Ovary (tissue), 3 donors: ENCODE measurements at regions not wholly inside any gene's neighbourhood (a gene's known extent, or its start where the extent isn't known, plus 50 kb on each side); places are given as distances from the start of the nearest gene placed in this dataset.

Experiments used
- EP300 ChIP-seq: sonication (generic); formaldehyde crosslinking; IDR thresholded peaks from one replicate; pipeline ENCODE4 v1.6.1; 2017; ENCODE audit warnings: antibody characterized with exemption
- POLR2A ChIP-seq: fragments of 450-650 bp; IDR thresholded peaks from one replicate; pipeline ENCODE4 v1.6.1; 2017; ENCODE audit warnings: antibody characterized with exemption, mild to moderate bottlenecking, moderate library complexity
- TF ChIP-seq, protein P1 (sequence below), 3 donors: fragments of 450-650 bp in 2 of 3; fragments of 200-600 bp in 1 of 3; IDR thresholded peaks; one replicate each; pipeline versions ENCODE4 v1.5.1 to v1.8.0; 2016 to 2022; ENCODE audit warnings: antibody characterized with exemption in 3 of 3, mild to moderate bottlenecking in 1 of 3
- donor health status: DM: no; HTN: no; CAD: no.

DNA sequence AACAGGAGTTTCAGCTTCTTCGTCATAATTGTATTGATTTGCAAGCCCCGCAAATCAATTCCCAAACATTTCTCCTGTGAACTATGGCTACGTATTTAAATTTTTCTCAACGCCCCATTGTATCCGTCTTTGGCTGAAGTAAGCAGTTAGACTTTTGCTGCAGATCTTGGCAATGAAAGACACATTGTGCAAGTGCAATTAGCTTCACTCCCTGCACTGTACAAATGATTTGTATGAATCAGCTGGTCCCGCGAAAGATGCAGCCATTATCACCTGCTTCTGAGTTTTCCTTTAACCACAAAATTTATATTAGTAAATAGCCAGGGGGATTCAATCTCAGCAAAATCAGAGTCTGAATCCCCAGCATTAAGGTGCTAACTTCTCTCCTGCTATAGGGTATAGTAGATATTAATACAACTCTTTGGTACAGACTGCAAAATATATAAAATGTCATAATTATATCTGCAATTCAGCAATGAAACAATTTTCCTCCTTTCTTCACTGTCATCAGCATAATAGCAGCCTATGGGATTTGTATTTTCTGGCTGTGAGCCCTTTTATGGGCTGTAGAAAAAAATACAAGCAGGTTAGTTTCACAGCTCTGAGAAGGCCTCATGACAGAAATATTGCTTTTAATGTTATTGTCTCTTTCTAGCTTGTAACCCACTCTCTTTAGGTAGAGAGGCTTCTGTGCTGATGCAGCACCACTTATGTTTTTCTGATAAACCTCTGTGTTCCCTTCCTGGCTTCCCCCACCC lies 68.4 kb upstream of the SMARCA2 start:
- TF ChIP-seq, protein P1, sequence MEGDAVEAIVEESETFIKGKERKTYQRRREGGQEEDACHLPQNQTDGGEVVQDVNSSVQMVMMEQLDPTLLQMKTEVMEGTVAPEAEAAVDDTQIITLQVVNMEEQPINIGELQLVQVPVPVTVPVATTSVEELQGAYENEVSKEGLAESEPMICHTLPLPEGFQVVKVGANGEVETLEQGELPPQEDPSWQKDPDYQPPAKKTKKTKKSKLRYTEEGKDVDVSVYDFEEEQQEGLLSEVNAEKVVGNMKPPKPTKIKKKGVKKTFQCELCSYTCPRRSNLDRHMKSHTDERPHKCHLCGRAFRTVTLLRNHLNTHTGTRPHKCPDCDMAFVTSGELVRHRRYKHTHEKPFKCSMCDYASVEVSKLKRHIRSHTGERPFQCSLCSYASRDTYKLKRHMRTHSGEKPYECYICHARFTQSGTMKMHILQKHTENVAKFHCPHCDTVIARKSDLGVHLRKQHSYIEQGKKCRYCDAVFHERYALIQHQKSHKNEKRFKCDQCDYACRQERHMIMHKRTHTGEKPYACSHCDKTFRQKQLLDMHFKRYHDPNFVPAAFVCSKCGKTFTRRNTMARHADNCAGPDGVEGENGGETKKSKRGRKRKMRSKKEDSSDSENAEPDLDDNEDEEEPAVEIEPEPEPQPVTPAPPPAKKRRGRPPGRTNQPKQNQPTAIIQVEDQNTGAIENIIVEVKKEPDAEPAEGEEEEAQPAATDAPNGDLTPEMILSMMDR (IDR thresholded peaks at IDR 0.05): no peak
- no peak for TF ChIP-seq POLR2A
- TF ChIP-seq EP300: no peak
